GM10248 (cell line): ENCODE measurements at regions not wholly inside any gene's neighbourhood (a gene's known extent, or its start where the extent isn't known, plus 50 kb on each side); places are given as distances from the start of the nearest gene placed in this dataset.

Experiments used
- CTCF ChIA-PET: fragments of 300-600 bp; sonication (Branson Sonifier 250); formaldehyde crosslinking; extraction: SDS; loops from one replicate; lab custom pipeline; 2021; ENCODE audit warnings: antibody characterized with exemption; lab: Yijun Ruan, JAX
- POLR2A ChIA-PET: fragments of 350-650 bp; sonication (Branson Sonifier 250); formaldehyde crosslinking; extraction: SDS; loops from one replicate; lab custom pipeline; 2020; ENCODE audit warnings: antibody characterized with exemption; lab: Yijun Ruan, JAX
- DNase-seq: peaks from one replicate; pipeline ENCODE4 v3.0.0; 2012; ENCODE audit errors: extremely low spot score
- CTCF ChIP-seq: IDR thresholded peaks from 2 replicates; pipeline ENCODE4 v1.5.1; 2012; ENCODE audit warnings: mild to moderate bottlenecking, low read depth; ENCODE audit errors: extremely low read depth, missing control alignments, control extremely low read depth

GRCh38 chr3:193795062-193795690 lies 202.2 kb downstream of the OPA1 start:
- no peak for TF ChIP-seq CTCF
- ChIA-PET CTCF (no interaction called here), POLR2A (no interaction called here)

DNA sequence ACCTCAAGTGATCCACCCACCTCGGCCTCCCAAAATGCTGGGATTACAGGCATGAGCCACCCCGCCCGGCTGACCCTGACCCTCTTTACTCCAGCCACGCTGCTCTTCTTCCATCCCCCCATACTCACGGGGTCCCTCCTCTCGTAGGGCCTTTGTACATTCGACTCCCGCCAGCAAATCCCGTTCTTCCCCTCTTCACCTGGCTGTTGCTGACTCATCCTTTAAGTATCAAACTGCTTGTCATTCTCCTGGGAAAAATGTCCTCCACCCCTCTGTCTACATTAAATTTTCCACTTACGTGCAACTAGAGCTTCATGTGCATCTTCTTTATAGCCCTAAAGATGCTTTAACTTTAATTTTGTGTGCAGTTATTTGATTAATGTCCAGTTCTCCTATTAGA lies 203.1 kb downstream of the OPA1 start:
- no peak for DNase-seq
- TF ChIP-seq CTCF = no peak
- POLR2A ChIA-PET = no interaction called here
- CTCF ChIA-PET = no interaction called here

More at GRCh38 chr3:193795062-193795690, 202.2 kb downstream of the OPA1 start:
- DNase-seq = no peak

- ChIA-PET CTCF (interaction anchor here (1.4 to 1.5 kb wide), 2 partner anchors 518 to 519 kb away, joined by 3 to 4 read pairs; no protein-coding TSS in a partner anchor), POLR2A (no interaction called here)
- no peak for DNase-seq
- TF ChIP-seq CTCF = no peak
Measured at GRCh38 chr3:193797566-193797965, 204.6 kb downstream of the OPA1 start.

DNA sequence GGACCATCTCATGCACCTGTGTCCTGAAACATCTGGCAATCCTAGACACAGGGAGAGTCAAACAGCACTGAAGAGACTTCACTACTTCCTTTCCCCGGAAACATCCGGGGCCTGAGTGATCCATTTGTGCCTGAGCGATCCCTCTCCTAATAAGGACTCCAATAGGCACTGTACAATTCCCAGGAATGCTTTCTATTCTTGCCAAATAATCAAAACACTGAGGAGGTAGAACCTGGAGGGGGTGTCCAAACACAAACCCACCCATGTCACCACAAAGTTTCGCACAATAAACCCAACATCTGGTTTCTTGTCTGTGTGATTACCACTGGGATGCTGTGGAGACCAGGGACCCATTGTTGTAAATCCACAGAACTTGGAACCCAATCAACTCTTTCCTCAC lies 205.0 kb downstream of the OPA1 start:
- CTCF ChIA-PET = interaction anchor here (1.4 to 1.5 kb wide), 2 partner anchors 517 to 518 kb away, joined by 3 to 4 read pairs; no protein-coding TSS in a partner anchor
- POLR2A ChIA-PET = no interaction called here
- no peak for TF ChIP-seq CTCF
- no peak for DNase-seq

DNA sequence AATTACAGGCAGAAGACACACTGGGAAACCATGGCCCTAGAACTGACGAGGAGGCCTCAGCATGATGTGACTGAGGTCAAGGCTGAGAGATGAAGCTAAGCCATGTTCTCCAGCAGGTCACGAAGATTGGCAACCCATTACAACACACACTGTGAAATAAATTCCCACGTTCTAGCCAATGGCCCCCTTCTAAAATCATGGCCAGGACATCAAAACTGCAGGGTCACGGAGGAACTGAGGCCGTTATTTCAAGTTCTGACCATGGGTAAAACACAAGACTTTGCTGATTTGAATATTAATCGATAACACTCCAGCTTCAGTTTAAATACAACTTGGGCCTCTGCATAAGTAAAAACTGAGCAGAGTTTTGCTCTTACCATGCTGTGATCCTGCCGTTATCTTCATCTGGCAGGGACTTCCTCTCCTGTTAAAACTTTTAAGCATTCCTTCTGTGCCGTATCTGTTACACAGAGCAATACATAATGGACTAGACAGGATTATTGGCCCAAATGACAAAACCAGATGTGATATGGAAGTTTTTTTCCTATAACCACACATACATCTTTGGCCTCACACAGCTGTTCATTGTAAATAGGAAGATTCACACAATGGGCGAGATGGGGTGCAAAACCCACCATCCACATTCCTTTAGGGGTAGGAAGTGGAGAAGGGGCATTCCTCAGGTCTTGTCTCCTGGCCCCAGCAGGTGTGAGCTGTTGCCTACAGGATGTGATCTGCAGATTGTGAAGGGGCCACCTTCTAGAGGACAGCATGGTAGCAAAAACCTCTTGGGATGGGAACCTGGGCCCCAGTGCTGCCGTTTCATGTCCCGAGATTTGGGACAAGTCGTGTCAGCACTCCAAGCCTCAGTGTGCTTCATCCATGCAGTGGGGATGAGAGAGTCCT lies 207.4 kb downstream of the OPA1 start:
- no peak for TF ChIP-seq CTCF
- ChIA-PET POLR2A (no interaction called here), CTCF (interaction anchor here (1.1 kb wide), 1 partner anchor 515 kb away, joined by 4 read pairs; no protein-coding TSS in a partner anchor)
- no peak for DNase-seq

DNA sequence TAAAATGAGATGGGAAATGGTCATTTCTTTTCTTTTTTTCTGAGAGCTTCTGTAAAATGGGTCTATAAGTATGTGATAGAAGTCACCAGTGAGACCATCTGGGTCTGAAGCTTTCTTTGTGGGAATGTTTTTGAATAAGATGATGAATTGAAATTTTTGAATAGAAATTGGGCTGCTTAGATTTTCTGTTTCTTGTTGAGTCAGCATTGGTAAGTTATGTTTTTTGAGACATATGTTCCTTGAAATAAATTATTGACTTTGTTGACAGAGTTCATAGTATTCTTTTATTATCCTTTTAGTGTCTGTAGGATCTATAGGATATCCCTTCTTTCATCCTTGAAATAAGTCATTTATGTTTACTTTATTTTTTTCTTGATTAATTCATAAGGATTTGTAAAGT lies 208.1 kb downstream of the OPA1 start:
- no peak for DNase-seq
- ChIA-PET CTCF (interaction anchor here (1.1 to 1.5 kb wide), 2 partner anchors 20 to 515 kb away, joined by 4 to 5 read pairs; no protein-coding TSS in a partner anchor), POLR2A (no interaction called here)
- no peak for TF ChIP-seq CTCF
